Body of pancreas (tissue), 4 donors: ENCODE measurements at regions not wholly inside any gene's neighbourhood (a gene's known extent, or its start where the extent isn't known, plus 50 kb on each side); places are given as distances from the start of the nearest gene placed in this dataset.

Experiments used
- CTCF ChIP-seq, 7 experiments: fragments of 450-650 bp in 4 of 7; fragments of 200-600 bp in 3 of 7; sonication (generic) in 3 of 7; IDR thresholded peaks; one replicate each; pipeline ENCODE4 v1.5.1; 2016 to 2019; ENCODE audit warnings: antibody characterized with exemption in 7 of 7
- POLR2A ChIP-seq, 3 donors: fragments of 450-650 bp; IDR thresholded peaks; one replicate each; pipeline ENCODE4 v1.6.1; 2016; ENCODE audit warnings: antibody characterized with exemption in 3 of 3, mild to moderate bottlenecking in 2 of 3

GRCh38 chr22:48406161-48406560 lies 1421.5 kb downstream of the BRD1 start:
- TF ChIP-seq CTCF (IDR thresholded peaks at IDR 0.05) (no peak), POLR2A (IDR thresholded peaks at IDR 0.05) (no peak)
